Lower leg skin (tissue), 3 donors: ENCODE measurements at regions not wholly inside any gene's neighbourhood (a gene's known extent, or its start where the extent isn't known, plus 50 kb on each side); places are given as distances from the start of the nearest gene placed in this dataset.

Experiments
- CTCF ChIP-seq, 3 donors: fragments of 450-650 bp; IDR thresholded peaks; one replicate each; pipeline ENCODE4 v1.5.1; 2016; ENCODE audit warnings: antibody characterized with exemption in 3 of 3, mild to moderate bottlenecking in 3 of 3, moderate library complexity in 2 of 3
- POLR2A ChIP-seq, 2 donors: fragments of 450-650 bp; IDR thresholded peaks; one replicate each; pipeline ENCODE4 v1.6.1; 2016 to 2017; ENCODE audit warnings: antibody characterized with exemption in 2 of 2, mild to moderate bottlenecking in 1 of 2, moderate library complexity in 1 of 2

GRCh38 chr4:66567551-66567950, 897.3 kb upstream of the EPHA5 start:
- TF ChIP-seq POLR2A (IDR thresholded peaks at IDR 0.05) = no peak
- TF ChIP-seq CTCF (IDR thresholded peaks at IDR 0.05) = no peak
